Cardiac muscle cell (in vitro differentiated cells and primary cell): ENCODE measurements at regions not wholly inside any gene's neighbourhood (a gene's known extent, or its start where the extent isn't known, plus 50 kb on each side); places are given as distances from the start of the nearest gene placed in this dataset.

Experiments used
- DNase-seq, 2 donors: peaks; one replicate each; pipeline versions ENCODE4 v3.0.0 to v3.0.0-alpha.2; 2010 to 2017; ENCODE audit warnings: low read depth in 1 of 2, low spot score in 1 of 2
- H3K27ac ChIP-seq: fragments of 200-600 bp; sonication (generic); 2 replicates; pipeline ENCODE4 v1.5.1; 2016
- H3K27me3 ChIP-seq: fragments of 200-600 bp; sonication (generic); 2 replicates; pipeline ENCODE4 v1.6.0; 2016; ENCODE audit warnings: control low read depth
- H3K36me3 ChIP-seq: fragments of 200-600 bp; sonication (generic); 2 replicates; pipeline ENCODE4 v1.5.1; 2016; ENCODE audit warnings: control low read depth
- H3K4me1 ChIP-seq: fragments of 200-600 bp; sonication (generic); 2 replicates; pipeline ENCODE4 v1.8.1; 2017; ENCODE audit warnings: low read depth, mild to moderate bottlenecking, mixed run types
- H3K4me3 ChIP-seq: fragments of 200-600 bp; sonication (generic); 2 replicates; pipeline ENCODE4 v1.5.1; 2016; ENCODE audit warnings: mild to moderate bottlenecking
- H3K9me3 ChIP-seq: fragments of 200-600 bp; sonication (generic); 2 replicates; pipeline ENCODE4 v1.5.1; 2017; ENCODE audit warnings: low read depth, mild to moderate bottlenecking, control low read depth
- CTCF ChIP-seq: IDR thresholded peaks from 2 replicates; pipeline ENCODE4 v1.5.1; 2012; ENCODE audit warnings: low read depth, mild to moderate bottlenecking, low read length

- no peak for TF ChIP-seq CTCF
- Histone ChIP-seq H3K27ac (no peak overlapping the region), H3K9me3 (no peaks in the 10 kb centered on the region), H3K36me3 (no peaks in the 10 kb centered on the region), H3K27me3 (no peaks in the 10 kb centered on the region), H3K4me1 (no peaks in the 10 kb centered on the region), H3K4me3 (no peak overlapping the region)
- DNase-seq = no peak
Observed at GRCh38 chr11:70568814-70569617, 170.7 kb downstream of the CTTN start.

GRCh38 chr11:70569618-70569890, 171.2 kb downstream of the CTTN start:
- Histone ChIP-seq H3K36me3 (no peaks in the 10 kb centered on the region), H3K27ac (no peak overlapping the region), H3K4me3 (no peak overlapping the region), H3K4me1 (no peaks in the 10 kb centered on the region), H3K9me3 (no peaks in the 10 kb centered on the region), H3K27me3 (no peaks in the 10 kb centered on the region)
- no peak for DNase-seq
- no peak for TF ChIP-seq CTCF

- Histone ChIP-seq H3K36me3 (no peaks in the 10 kb centered on the region), H3K27me3 (no peaks in the 10 kb centered on the region), H3K27ac (no peak overlapping the region), H3K4me1 (no peaks in the 10 kb centered on the region), H3K4me3 (no peak overlapping the region), H3K9me3 (no peaks in the 10 kb centered on the region)
- DNase-seq = no peak
- no peak for TF ChIP-seq CTCF
Observed at GRCh38 chr11:70569996-70570692, 171.8 kb downstream of the CTTN start.

- H3K4me1 ChIP-seq = no peaks in the 10 kb centered on the region
- no peaks in the 10 kb centered on the region for H3K27me3 ChIP-seq
- TF ChIP-seq CTCF = no peak
- H3K4me3 ChIP-seq = no peak overlapping the region
- no peaks in the 10 kb centered on the region for H3K36me3 ChIP-seq
- no peak overlapping the region for H3K27ac ChIP-seq
- H3K9me3 ChIP-seq = no peaks in the 10 kb centered on the region
- no peak for DNase-seq
Observed at GRCh38 chr11:70570693-70571395, 172.5 kb downstream of the CTTN start.

- H3K4me3 ChIP-seq = no peak overlapping the region
- no peak for DNase-seq
- H3K36me3 ChIP-seq = no peaks in the 10 kb centered on the region
- no peak overlapping the region for H3K27ac ChIP-seq
- no peaks in the 10 kb centered on the region for H3K4me1 ChIP-seq
- no peak for TF ChIP-seq CTCF
- H3K9me3 ChIP-seq = no peaks in the 10 kb centered on the region
- no peaks in the 10 kb centered on the region for H3K27me3 ChIP-seq
Observed at GRCh38 chr11:70572974-70573260, 174.6 kb downstream of the CTTN start.
